Activated CD4-positive, CD25-positive, alpha-beta regulatory T cell treated with anti-CD3 and anti-CD28 coated beads, Interleukin-2, amount 50 U/mL, for 24 hours (primary cell): ENCODE measurements at regions not wholly inside any gene's neighbourhood (a gene's known extent, or its start where the extent isn't known, plus 50 kb on each side); places are given as distances from the start of the nearest gene placed in this dataset.

Experiments
- ATAC-seq, 2 donors: fragments of 150-1000 bp; cut with Tn5 transposase; one replicate each; pipeline ENCODE4 v1.10.0; 2021; ENCODE audit warnings: mild to moderate bottlenecking in 1 of 2, moderate library complexity in 1 of 2

GRCh38 chr6:139569566-139569965, 195.1 kb upstream of the CITED2 start:
- no peak for ATAC-seq

GRCh38 chr6:139568956-139569538, 194.6 kb upstream of the CITED2 start:
- ATAC-seq, result no peak

GRCh38 chr6:139568151-139568955, 193.9 kb upstream of the CITED2 start:
- no peak for ATAC-seq

DNA sequence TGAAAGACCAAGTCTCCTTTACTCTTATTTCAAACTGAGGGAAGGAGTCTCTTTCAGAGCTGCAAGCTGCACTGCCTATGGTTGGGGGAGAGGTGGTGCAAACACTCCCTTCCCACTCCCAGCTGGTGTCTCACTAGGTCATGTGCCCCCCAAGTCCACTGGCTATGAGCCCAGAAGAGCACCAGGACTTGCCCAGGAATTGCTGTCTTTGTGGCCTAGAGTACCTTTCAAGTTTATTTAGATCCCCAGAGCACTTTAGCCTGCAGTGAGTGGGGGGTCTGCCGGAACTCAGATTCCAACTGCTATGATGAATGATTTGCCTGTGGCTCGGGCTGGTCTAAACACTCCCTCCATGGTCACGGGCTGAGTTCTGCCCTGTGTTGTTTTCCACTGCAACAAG, 192.6 kb upstream of the CITED2 start:
- ATAC-seq, result no peak

GRCh38 chr6:139565591-139565990, 191.1 kb upstream of the CITED2 start:
- ATAC-seq, result no peak

- no peak for ATAC-seq
These were observed 183.1 kb upstream of the CITED2 start for GRCh38 chr6:139557547-139557946.

- ATAC-seq, result no peak
These were observed 182.1 kb upstream of the CITED2 start for GRCh38 chr6:139556532-139556931.

DNA sequence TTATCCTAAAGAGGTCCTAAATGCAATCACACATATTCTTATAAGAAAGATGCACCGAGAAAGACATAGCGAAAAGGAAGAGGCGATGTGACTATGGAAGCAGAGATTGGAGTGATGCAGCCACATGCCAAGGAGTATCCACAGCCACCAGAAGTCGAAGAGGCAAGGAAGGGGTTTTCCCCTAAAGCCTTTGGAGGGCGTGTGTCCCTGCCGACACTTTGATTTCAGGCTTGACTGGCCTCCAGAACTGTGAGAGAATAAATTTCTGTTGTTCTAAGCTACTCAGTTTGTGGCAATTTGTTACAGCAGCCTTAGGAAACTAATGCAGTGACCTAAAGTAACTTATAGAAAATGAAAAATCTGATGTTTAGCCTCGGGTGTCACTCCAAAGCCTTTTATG, 179.5 kb upstream of the CITED2 start:
- no peak for ATAC-seq

- ATAC-seq, result no peak
These were observed 176.9 kb upstream of the CITED2 start for GRCh38 chr6:139551376-139551775.

DNA sequence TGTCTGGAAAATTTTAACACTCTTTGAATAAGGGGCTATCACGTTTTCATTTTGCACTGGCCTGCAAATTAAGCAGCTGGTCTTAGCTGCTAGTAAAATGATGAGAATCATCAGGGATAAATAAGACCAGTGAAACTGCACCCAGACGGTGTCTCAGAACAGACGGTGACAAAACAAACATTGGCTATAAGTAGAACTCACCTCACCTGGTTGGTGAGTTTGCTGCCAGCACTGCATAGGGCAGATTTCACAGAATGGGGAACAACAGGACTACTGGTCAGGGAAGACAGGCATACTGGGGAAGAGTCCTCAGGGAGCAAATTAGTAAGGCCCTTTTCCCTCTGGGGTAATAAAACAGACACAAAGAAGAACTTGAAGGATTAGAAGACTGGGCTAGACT, 175.9 kb upstream of the CITED2 start:
- no peak for ATAC-seq

DNA sequence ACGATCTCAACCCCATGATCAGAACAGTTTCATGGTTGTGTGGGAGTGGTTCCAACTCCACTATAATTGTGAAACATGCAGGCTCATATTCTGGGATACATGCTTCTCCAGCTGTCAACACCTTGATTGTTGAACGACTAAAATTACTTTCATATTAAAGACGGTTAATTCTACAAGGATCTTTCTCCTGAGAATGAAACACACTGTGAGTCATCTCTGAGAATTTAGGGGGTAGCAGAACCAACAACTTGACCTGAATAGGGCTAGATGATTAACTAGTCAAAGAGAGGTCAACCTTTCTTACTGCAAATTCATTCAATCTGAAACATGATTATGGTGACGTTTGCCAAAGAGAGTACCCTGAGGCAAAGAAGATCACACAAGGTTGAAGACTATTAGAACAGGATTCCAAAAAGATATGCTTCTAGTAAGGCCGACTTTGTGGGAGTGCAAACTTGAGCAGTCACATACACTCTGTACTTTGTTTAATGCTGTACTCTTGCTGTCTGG, 175.2 kb upstream of the CITED2 start:
- ATAC-seq, result no peak

- no peak for ATAC-seq
These were observed 173.4 kb upstream of the CITED2 start for GRCh38 chr6:139547804-139548203.

DNA sequence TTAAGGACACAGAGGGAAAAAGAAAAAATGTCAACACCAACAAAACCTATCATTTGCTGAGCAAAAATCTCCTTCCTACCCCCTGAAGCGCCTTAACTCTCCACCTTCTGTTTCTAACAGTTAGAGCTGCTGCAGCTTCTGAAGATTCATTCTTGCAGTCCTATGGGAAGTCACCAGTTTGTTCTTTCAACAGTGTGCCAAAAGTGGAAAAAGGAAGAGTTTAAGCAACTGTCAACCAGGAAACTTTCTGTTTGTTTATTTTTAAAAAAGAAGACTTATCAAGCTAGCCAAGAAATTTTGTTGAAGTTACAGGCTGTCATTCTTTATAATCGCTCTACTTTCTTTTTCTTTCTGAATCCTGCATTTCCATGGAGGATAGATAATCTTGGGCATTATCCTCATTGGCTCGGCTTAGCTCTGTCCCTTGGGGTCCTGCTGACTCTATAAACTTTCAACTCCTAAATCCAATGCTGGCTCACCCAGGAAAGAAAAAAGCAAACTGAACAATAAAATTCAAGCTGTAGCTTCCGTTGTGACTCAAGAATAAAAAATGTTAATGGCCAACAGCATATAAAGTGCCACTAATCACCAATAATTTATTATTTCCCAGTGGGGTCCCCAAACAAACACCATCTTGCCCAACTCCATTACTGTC, 172.8 kb upstream of the CITED2 start:
- no peak for ATAC-seq

DNA sequence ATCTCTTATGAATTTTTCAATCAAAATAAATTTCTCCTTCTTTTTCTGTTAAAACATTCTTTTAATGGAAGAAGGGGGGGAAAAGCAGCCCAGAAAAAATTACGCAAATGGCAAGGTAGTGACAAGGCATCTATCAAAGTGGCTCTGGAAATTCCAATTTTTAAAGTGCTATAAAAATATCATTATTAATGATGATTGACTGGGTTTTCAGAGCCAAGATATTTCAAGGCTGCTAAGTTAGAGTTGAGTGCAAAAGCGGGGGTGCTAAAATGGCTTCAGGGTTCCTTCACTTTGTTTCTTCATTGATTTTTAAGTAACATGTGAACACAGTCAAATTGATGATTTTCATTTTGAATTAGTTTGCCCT, 171.6 kb upstream of the CITED2 start:
- no peak for ATAC-seq

DNA sequence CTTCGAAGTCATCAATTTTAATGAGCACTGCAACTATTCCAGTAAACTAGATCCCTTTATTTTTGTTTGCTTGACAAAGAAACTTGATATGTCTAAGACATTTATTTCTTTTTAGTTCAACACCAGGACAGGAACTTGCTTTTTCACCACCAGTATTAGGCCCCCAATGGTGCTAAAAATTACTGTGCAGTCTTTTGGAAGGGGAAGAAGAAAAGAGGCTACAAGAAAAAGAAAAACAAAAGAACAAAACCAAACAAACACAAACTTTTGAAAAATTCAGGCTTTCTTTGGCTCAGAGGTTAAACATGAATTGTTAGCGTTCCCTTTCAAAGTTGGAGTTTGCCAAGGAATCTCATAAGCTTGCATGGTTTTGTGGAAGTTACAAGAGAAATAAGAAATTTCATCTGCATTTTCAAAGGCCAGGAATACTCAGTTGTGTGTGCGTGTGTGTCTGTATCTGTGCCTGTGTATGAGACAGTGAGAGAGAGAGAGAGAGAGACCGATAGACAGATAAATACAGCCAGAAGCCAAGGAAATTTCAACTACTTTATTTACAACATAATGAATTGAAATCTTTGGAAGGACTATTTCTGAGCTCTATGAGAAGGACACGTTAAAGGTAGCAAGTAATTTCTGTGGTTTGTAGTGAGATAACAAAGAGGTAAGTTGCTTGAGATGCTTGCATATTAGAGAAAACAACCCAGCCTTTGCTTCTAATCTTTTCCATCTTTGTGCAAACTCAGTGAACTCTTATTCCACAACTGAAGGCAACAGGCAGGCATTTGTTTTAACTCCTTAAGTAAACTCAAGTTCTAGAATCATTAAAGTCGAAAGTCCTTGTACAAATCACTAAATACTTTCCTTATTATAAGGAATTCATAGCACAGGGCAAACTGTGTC, 171.0 kb upstream of the CITED2 start:
- ATAC-seq, result no peak

GRCh38 chr6:139544701-139545057, 170.2 kb upstream of the CITED2 start:
- ATAC-seq, result no peak

DNA sequence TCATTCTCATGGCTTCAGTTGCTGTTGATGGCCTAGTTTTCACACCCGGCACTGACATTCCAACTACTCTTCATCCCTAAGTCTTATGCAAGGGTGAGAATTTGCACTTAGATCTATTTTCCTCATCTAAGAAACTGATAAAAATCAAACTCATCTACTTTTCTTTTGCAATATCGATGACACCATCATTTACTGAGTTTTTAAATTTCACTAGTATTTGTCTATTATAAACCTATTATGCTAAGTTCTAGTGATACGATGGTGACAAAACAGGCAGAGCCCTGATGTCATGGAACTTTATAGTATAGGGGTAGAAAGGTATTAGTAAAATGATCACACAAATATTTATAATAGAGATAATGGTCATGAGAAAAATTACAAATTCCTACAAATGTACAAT, 167.9 kb upstream of the CITED2 start:
- ATAC-seq, result no peak

DNA sequence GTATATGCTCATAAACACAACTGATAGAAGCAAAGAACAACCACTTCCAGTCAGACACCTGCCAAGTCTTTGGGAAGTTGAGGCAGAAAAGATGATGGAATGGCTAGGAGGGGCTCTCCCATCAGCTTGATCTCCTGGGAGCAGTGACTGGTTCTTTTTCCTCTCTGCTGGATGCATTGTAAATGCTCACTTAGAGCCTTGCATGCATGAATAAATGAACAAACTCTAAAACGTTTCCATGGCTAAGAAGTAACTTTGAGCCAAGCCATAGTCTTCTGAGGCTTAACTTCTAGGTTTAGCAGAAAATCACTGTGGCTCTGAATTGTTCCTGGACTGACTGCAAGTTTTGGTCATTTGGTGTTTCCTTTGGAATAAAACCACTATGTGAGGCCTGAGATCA, 166.4 kb upstream of the CITED2 start:
- no peak for ATAC-seq

DNA sequence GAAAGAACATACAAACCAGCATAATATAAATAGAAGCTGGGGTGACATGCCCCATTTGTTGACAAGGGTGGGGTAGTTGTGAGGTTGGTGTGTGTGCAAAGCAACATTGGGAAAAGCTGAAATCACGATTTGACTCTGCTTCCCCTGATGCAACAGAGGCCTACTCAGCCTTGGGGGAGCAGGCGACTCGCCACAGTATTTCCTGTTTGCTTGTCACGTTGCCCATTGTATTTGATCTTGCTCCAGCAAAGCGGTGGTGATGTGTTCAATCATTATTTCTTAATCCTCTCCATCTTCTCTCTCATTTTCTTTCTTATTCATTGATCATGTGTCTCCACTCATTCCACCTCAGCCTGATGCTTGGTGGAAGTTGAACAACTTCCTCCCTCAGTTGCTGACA, 165.8 kb upstream of the CITED2 start:
- no peak for ATAC-seq

- ATAC-seq, result no peak
These were observed 165.4 kb upstream of the CITED2 start for GRCh38 chr6:139539852-139540251.

GRCh38 chr6:139538366-139538765, 163.9 kb upstream of the CITED2 start:
- ATAC-seq, result no peak

GRCh38 chr6:139536751-139537617, 162.5 kb upstream of the CITED2 start:
- ATAC-seq, result no peak
